B cell (primary cell): ENCODE measurements at regions not wholly inside any gene's neighbourhood (a gene's known extent, or its start where the extent isn't known, plus 50 kb on each side); places are given as distances from the start of the nearest gene placed in this dataset.
"Not testable (repeated sequence)": the region's sequence is repeated elsewhere in the genome, so short reads cannot be mapped to it uniquely, and the experiment has no call there.

ENCODE experiments used
- ATAC-seq: fragments of 200-7000 bp; cut with Tn5 transposase; one replicate; pipeline ENCODE4 v1.10.0; 2021; ENCODE audit warnings: low read depth, mild to moderate bottlenecking, moderate number of reproducible peaks, moderate library complexity
- CTCF ChIA-PET: fragments of 350-600 bp; sonication (Branson Sonifier 250); formaldehyde crosslinking; loops from one replicate; lab custom pipeline; 2021; ENCODE audit warnings: antibody characterized with exemption, inconsistent platforms; lab: Charles Lee
- POLR2A ChIA-PET: fragments of 350-600 bp; sonication (Branson Sonifier 250); formaldehyde crosslinking; loops from one replicate; lab custom pipeline; 2021; ENCODE audit warnings: antibody characterized with exemption; lab: Charles Lee
- DNase-seq: peaks from one replicate; pipeline ENCODE4 v3.0.0; 2013
- H2AFZ ChIP-seq: 2 replicates; pipeline ENCODE4 v1.6.1; 2012; ENCODE audit warnings: mild to moderate bottlenecking, low read depth, low read length; ENCODE audit not compliant: insufficient read depth, poor library complexity, severe bottlenecking
- H3K27ac ChIP-seq, 2 donors: 1 replicate in 1 of 2; 2 replicates in 1 of 2; pipeline ENCODE4 v1.5.1; 2012 to 2013; ENCODE audit warnings: low read length in 2 of 2, mild to moderate bottlenecking in 2 of 2, moderate library complexity in 1 of 2
- H3K27me3 ChIP-seq, 4 experiments: fragments of 200-600 bp in 1 of 4; sonication (generic) in 1 of 4; replicated peaks in 1 of 4; 1 replicate in 2 of 4; 2 replicates in 2 of 4; pipeline versions ENCODE4 v1.6.1 to v1.7.0; 2013 to 2016; ENCODE audit warnings: low read length in 3 of 4, mild to moderate bottlenecking in 2 of 4, mixed read lengths in 1 of 4, moderate library complexity in 1 of 4; ENCODE audit not compliant: insufficient read depth in 4 of 4, control insufficient read depth in 3 of 4; ENCODE audit errors: control extremely low read depth in 1 of 4
- H3K36me3 ChIP-seq, 2 experiments: replicated peaks in 1 of 2; 1 replicate in 1 of 2; 2 replicates in 1 of 2; pipeline versions ENCODE4 v1.6.1 to v1.7.1; 2013; ENCODE audit warnings: low read length in 1 of 2; ENCODE audit not compliant: insufficient read depth in 2 of 2, control insufficient read depth in 1 of 2; ENCODE audit errors: control extremely low read depth in 1 of 2, extremely low read depth in 1 of 2
- H3K4me1 ChIP-seq, 2 donors: fragments of 200-600 bp in 1 of 2; sonication (generic) in 1 of 2; 1 replicate in 1 of 2; 2 replicates in 1 of 2; pipeline versions ENCODE4 v1.5.1 to v1.6.1; 2013 to 2017; ENCODE audit warnings: low read length in 2 of 2; ENCODE audit not compliant: control insufficient read depth in 2 of 2, insufficient read depth in 2 of 2
- H3K4me2 ChIP-seq: replicated peaks from 2 replicates; pipeline ENCODE3; 2012; ENCODE audit warnings: mild to moderate bottlenecking, low read depth, low read length; ENCODE audit not compliant: poor library complexity, severe bottlenecking
- H3K4me3 ChIP-seq, 5 experiments: fragments of 200-600 bp in 1 of 5; sonication (generic) in 1 of 5; 1 replicate in 3 of 5; 2 replicates in 2 of 5; pipeline versions ENCODE4 v1.5.1 to v1.7.0; 2011 to 2016; ENCODE audit warnings: low read length in 4 of 5, mild to moderate bottlenecking in 4 of 5, low read depth in 2 of 5, control low read depth in 1 of 5, moderate library complexity in 1 of 5; ENCODE audit not compliant: insufficient read depth in 1 of 5; ENCODE audit errors: control extremely low read depth in 1 of 5, extremely low read depth in 1 of 5
- H3K79me2 ChIP-seq: fragments of 200-600 bp; sonication (generic); one replicate; pipeline ENCODE4 v1.6.0; 2016; ENCODE audit warnings: low read length; ENCODE audit not compliant: control insufficient read depth, insufficient read depth
- H3K9ac ChIP-seq: fragments of 200-600 bp; sonication (generic); 2 replicates; pipeline ENCODE4 v1.6.1; 2017; ENCODE audit warnings: mild to moderate bottlenecking, low read length, moderate library complexity
- H3K9me3 ChIP-seq, 3 donors: one replicate each; pipeline versions ENCODE4 v1.6.1 to v1.7.1; 2013; ENCODE audit warnings: low read length in 2 of 3; ENCODE audit not compliant: control insufficient read depth in 2 of 3, insufficient read depth in 1 of 3; ENCODE audit errors: control extremely low read depth in 1 of 3
- H4K20me1 ChIP-seq: 2 replicates; pipeline ENCODE4 v1.6.0; 2012; ENCODE audit warnings: mild to moderate bottlenecking, low read length; ENCODE audit not compliant: insufficient read depth, control insufficient read depth, poor library complexity, severe bottlenecking
- H3K27ac Mint-ChIP-seq: one replicate; pipeline ENCODE4 v1.8.0; 2021; ENCODE audit warnings: mixed read lengths
- H3K27me3 Mint-ChIP-seq: one replicate; pipeline ENCODE4 v1.8.0; 2021; ENCODE audit warnings: mixed read lengths
- H3K4me1 Mint-ChIP-seq: one replicate; pipeline ENCODE4 v1.8.0; 2021; ENCODE audit warnings: mixed read lengths
- H3K4me3 Mint-ChIP-seq: one replicate; pipeline ENCODE4 v1.8.0; 2021; ENCODE audit warnings: mixed read lengths
- H3K9me3 Mint-ChIP-seq: one replicate; pipeline ENCODE4 v1.8.0; 2022; ENCODE audit warnings: mixed read lengths; ENCODE audit not compliant: insufficient read depth
- WGBS: methylation state at CpG from one replicate; pipeline ENCODE4 v1.1.5; 2013; ENCODE audit warnings: missing lambda C conversion rate; ENCODE audit not compliant: insufficient coverage; 5-methylcytosine and 5-hydroxymethylcytosine counted together
- intact Hi-C: fragments of 100-400 bp; cut with micrococcal nuclease; formaldehyde crosslinking; loops from one replicate; pipeline ENCODE4 v1.10.0; 2022

GRCh38 chr16:33932191-33932590, 472.8 kb downstream of the TP53TG3F start:
- H3K27me3 Mint-ChIP-seq, H3K4me1 Mint-ChIP-seq, H3K27ac Mint-ChIP-seq, POLR2A ChIA-PET, H3K4me2 ChIP-seq, H2AFZ ChIP-seq, ATAC-seq, intact Hi-C loops, H3K4me3 Mint-ChIP-seq, H3K9me3 ChIP-seq, DNase-seq, H3K79me2 ChIP-seq, H3K4me1 ChIP-seq, H3K27ac ChIP-seq, H3K36me3 ChIP-seq, H3K9me3 Mint-ChIP-seq, H3K27me3 ChIP-seq, H4K20me1 ChIP-seq, H3K4me3 ChIP-seq, H3K9ac ChIP-seq, CTCF ChIA-PET: not testable (repeated sequence)
- no CpG with 5 or more reads among the region's 11 CpGs for WGBS

- H3K9ac ChIP-seq, CTCF ChIA-PET, H3K4me2 ChIP-seq, POLR2A ChIA-PET, H4K20me1 ChIP-seq, H3K36me3 ChIP-seq, H3K4me1 Mint-ChIP-seq, H3K27me3 ChIP-seq, ATAC-seq, H2AFZ ChIP-seq, H3K9me3 ChIP-seq, H3K9me3 Mint-ChIP-seq, H3K4me3 Mint-ChIP-seq, H3K27ac Mint-ChIP-seq, DNase-seq, H3K4me1 ChIP-seq, intact Hi-C loops, H3K27me3 Mint-ChIP-seq, H3K4me3 ChIP-seq, H3K27ac ChIP-seq, H3K79me2 ChIP-seq: not testable (repeated sequence)
- WGBS: no CpG with 5 or more reads among the region's 6 CpGs
Measured at GRCh38 chr16:33933039-33933438, 473.6 kb downstream of the TP53TG3F start.

- H3K4me3 Mint-ChIP-seq, H3K4me1 Mint-ChIP-seq, H3K27ac ChIP-seq, DNase-seq, POLR2A ChIA-PET, H4K20me1 ChIP-seq, intact Hi-C loops, H3K79me2 ChIP-seq, H3K27me3 Mint-ChIP-seq, H3K9me3 Mint-ChIP-seq, H3K4me1 ChIP-seq, CTCF ChIA-PET, H3K27ac Mint-ChIP-seq, H3K9me3 ChIP-seq, H2AFZ ChIP-seq, ATAC-seq, H3K27me3 ChIP-seq, H3K9ac ChIP-seq, H3K4me2 ChIP-seq, H3K36me3 ChIP-seq, H3K4me3 ChIP-seq: not testable (repeated sequence)
- WGBS: 100% methylated on average over 3 of the region's 13 CpGs
Measured at GRCh38 chr16:33935766-33936165, 476.4 kb downstream of the TP53TG3F start.

GRCh38 chr16:33938097-33938496, 478.7 kb downstream of the TP53TG3F start:
- WGBS: no CpG with 5 or more reads among the region's 16 CpGs
- H2AFZ ChIP-seq, H3K79me2 ChIP-seq, H3K4me3 ChIP-seq, H3K9me3 ChIP-seq, H3K4me3 Mint-ChIP-seq, H3K27ac ChIP-seq, H4K20me1 ChIP-seq, intact Hi-C loops, H3K27me3 ChIP-seq, H3K4me1 ChIP-seq, H3K36me3 ChIP-seq, H3K27me3 Mint-ChIP-seq, POLR2A ChIA-PET, H3K9ac ChIP-seq, DNase-seq, H3K4me1 Mint-ChIP-seq, H3K9me3 Mint-ChIP-seq, H3K27ac Mint-ChIP-seq, H3K4me2 ChIP-seq, CTCF ChIA-PET, ATAC-seq: not testable (repeated sequence)
